K562 (cell line): ENCODE measurements at regions not wholly inside any gene's neighbourhood (a gene's known extent, or its start where the extent isn't known, plus 50 kb on each side); places are given as distances from the start of the nearest gene placed in this dataset.

Experiments
- CHD2 ChIP-seq: IDR thresholded peaks from 2 replicates; pipeline ENCODE4 v1.6.1; 2011; ENCODE audit warnings: low read depth, low read length
- EZH2 ChIP-seq: IDR thresholded peaks from 2 replicates; pipeline ENCODE4 v1.6.1; 2012; ENCODE audit warnings: low read depth, mild to moderate bottlenecking, inconsistent platforms, low read length, borderline replicate concordance
- FOXK1 ChIP-seq: sonication (generic); formaldehyde crosslinking; IDR thresholded peaks from 2 replicates; pipeline ENCODE4 v1.8.0; 2022; ENCODE audit warnings: missing genetic modification reagents, mild to moderate bottlenecking, borderline replicate concordance
- POLR2A ChIP-seq: fragments of 450-650 bp; conservative IDR thresholded peaks from 2 replicates; pipeline ENCODE4 v1.6.1; 2016

DNA sequence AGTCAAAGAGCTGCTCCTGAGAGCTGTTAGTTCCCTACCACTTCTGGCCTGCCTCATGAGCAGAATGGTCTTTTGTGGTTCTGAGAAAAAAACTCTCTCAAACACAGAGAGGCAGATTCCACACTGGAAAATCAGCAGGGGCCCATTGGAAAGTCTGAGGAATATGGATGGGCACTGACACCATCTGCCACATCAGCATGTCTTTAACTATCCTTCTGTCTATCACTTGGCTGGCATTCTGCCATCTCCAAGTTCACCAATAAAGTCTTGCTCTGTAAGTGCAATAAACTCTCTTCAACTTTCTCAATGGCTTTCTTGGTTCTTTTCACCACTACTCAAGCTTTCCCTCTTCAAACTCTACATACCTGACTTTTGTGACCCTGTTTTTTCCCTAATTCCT lies 101.3 kb upstream of the GALNT15 start:
- no peak for TF ChIP-seq POLR2A
- TF ChIP-seq EZH2, result no peak
- TF ChIP-seq CHD2, result no peak
- no peak for TF ChIP-seq FOXK1 (CRISPR knock-in tag)
